DND-41 (cell line): ENCODE measurements at regions not wholly inside any gene's neighbourhood (a gene's known extent, or its start where the extent isn't known, plus 50 kb on each side); places are given as distances from the start of the nearest gene placed in this dataset.

ENCODE experiments used
- CTCF ChIP-seq: IDR thresholded peaks from 2 replicates; pipeline ENCODE4 v1.5.1; 2012; ENCODE audit warnings: borderline replicate concordance, low read length, moderate library complexity, mild to moderate bottlenecking; ENCODE audit not compliant: poor library complexity, severe bottlenecking; ENCODE audit errors: extremely low read depth
- EZH2 ChIP-seq: IDR thresholded peaks from 3 replicates; pipeline ENCODE4 v1.6.1; 2012; ENCODE audit warnings: borderline replicate concordance, low read depth, mild to moderate bottlenecking, moderate library complexity, low read length, inconsistent platforms; ENCODE audit not compliant: severe bottlenecking

- TF ChIP-seq CTCF (no peak), EZH2 (no peak)
Measured at GRCh38 chr5:111563031-111563822, 50.9 kb upstream of the STARD4 start.
